Superior temporal gyrus (tissue), 1 donor: ENCODE measurements at regions not wholly inside any gene's neighbourhood (a gene's known extent, or its start where the extent isn't known, plus 50 kb on each side); places are given as distances from the start of the nearest gene placed in this dataset.
"Not testable (repeated sequence)": the region's sequence is repeated elsewhere in the genome, so short reads cannot be mapped to it uniquely, and the experiment has no call there.

ENCODE experiments used
- DNase-seq: peaks from one replicate; pipeline ENCODE4 v3.0.0-alpha.2; 2016; ENCODE audit errors: extremely low spot score

DNA sequence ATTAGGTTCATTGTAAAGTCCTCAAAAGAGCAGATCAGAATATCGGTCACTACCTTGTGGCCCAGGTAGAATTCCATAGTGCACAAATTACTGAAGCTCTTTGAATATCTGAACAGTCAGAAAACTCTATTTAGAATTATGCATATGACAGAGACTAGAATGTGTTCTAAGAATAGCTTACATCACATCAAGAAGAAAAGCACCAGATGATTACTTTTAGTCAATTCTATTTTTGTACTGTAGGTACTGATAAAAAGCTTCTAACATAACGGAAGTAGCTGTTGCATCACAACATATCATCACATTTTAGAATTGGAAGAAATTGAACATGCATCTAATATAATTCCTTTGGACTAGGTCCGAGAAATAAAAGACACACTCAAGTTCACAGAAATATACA lies 946.6 kb upstream of the ARRDC3 start:
- DNase-seq: no peak

DNA sequence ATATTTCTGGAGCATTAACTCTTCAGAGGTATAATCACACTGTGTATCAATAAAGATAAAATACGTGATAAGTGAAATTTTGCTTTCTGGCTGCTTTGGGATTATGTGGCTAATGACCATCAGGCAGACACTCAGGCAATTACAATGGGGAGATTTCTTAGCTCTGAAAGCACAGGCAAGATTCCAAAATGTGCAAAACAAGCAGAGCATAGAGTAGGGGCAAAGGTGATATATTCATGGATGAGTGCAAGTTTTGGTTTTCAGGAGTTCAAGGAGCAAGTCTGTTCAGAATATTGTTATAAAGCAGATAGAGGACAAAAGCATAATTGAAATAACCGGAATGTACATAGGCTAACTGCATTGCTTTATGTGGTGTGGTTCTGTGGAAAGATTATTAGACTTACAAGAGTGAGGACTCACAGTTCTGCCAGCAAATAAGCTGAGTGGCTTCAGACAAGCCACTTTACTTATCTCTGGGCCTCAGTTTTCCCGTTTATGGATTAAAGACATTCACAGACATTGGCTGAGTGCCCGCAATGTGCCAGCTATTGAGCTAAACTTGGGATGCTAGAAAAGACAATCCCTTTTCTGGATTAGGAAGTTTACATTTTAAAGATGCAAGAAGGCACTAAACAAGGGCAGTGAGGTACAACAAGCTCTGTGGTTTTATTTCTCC lies 945.6 kb upstream of the ARRDC3 start:
- DNase-seq: no peak

DNA sequence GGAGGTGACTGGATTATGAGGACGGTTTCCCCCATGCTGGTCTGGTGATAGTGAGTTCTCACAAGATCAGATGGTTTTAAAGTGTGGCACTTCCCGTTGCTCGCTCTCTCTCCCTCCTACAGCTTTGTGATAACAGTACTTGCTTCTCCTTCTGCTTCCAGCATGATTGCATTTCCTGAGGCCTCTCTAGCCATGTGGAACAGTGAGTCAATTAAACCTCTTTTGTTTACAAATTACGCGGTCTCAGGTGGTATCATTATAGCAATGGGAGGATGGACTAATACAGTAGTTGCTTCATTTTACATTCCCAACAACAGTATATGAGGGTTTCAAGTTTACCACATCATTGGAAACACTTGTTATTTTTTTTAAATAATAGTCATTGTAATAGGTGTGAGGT lies 937.3 kb upstream of the ARRDC3 start:
- DNase-seq: no peak

GRCh38 chr5:92313385-92313784 lies 930.3 kb upstream of the ARRDC3 start:
- no peak for DNase-seq

GRCh38 chr5:92309336-92309991 lies 926.3 kb upstream of the ARRDC3 start:
- DNase-seq: peak; percentile 75

GRCh38 chr5:92308679-92309078 lies 925.6 kb upstream of the ARRDC3 start:
- no peak for DNase-seq

GRCh38 chr5:92302356-92302755 lies 919.2 kb upstream of the ARRDC3 start:
- DNase-seq: not testable (repeated sequence)

DNA sequence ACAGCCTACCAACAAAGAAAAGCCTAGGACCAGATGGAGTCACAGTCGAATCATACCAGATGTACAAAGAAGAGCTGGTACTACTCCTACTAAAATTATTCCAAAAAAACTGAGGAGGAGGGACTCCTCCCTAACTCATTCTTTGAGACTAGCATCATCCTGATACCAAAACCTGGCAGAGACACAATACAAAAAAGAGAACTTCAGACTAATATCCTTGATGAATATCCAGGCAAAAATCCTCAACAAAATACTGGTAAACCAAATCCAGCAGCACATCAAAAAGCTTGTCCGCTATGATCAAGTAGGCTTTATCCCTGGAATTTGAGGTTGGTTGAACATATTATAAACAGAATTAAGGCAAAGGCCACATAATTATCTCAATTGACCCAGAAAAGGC lies 900.4 kb upstream of the ARRDC3 start:
- no peak for DNase-seq

- not testable (repeated sequence) for DNase-seq
Measured at GRCh38 chr5:92271750-92272149, 888.6 kb upstream of the ARRDC3 start.

- DNase-seq: no peak
Measured at GRCh38 chr5:92268343-92268742, 885.2 kb upstream of the ARRDC3 start.

- DNase-seq: no peak
Measured at GRCh38 chr5:92267830-92268229, 884.7 kb upstream of the ARRDC3 start.

- no peak for DNase-seq
Measured at GRCh38 chr5:92265804-92266203, 882.7 kb upstream of the ARRDC3 start.

DNA sequence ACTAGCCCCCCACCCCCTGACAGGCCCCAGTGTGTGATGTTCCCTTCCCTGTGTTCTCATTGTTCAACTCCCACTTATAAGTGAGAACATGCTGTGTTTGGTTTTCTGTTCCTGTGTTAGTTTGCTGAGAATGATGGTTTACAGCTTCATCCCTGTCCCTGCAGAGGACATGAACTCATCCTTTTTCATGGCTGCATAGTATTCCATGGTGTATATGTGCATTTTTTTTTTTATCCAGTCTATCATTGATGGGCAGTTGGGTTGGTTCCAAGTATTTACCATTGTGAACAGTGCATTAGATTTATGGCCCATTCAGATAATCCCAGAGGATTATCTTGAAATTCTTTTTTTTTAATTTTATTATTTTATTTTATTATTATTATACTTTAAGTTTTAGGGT lies 872.5 kb upstream of the ARRDC3 start:
- DNase-seq: not testable (repeated sequence)

GRCh38 chr5:92248518-92248917 lies 865.4 kb upstream of the ARRDC3 start:
- no peak for DNase-seq

DNA sequence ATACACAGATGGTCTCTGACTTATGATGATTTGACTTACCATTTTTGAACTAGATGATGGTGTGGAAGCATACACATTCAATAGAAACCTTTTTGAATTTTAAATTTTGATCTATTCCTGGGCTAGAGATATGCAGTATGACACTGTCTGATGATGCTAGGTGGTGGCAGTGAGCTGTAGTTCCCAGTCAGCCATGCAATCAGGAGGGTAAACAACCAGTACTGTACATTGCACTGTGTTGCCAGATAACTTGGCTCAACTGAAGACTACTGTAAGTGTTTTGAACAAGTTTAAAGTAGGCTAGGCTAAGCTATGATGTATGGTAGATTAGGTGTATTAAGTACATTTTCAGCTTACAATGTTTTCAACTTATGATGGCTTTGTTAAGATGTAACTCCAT lies 859.1 kb upstream of the ARRDC3 start:
- DNase-seq: no peak

- DNase-seq: no peak
Measured at GRCh38 chr5:92237896-92238295, 854.8 kb upstream of the ARRDC3 start.

DNA sequence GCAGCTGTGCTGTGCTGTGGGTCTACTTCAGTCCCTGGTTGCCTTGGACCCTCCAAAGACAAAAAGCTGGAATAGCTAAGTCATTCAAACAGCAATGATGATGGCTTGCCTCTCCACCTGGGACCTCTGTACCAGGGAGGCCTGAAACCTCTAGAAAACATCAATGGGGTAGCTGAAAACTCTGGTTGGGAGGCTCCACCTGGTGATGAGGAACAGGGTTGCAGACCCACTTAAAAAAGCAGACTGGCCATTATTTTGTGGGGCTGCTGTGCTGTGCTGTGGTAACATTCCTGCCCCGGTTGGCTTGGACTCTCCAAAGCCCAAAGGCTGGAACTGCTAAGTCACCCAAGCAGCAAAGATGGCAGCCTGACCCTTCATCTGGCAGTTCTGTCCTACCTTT lies 839.3 kb upstream of the ARRDC3 start:
- no peak for DNase-seq

- DNase-seq: not testable (repeated sequence)
Measured at GRCh38 chr5:92216852-92217251, 833.7 kb upstream of the ARRDC3 start.

DNA sequence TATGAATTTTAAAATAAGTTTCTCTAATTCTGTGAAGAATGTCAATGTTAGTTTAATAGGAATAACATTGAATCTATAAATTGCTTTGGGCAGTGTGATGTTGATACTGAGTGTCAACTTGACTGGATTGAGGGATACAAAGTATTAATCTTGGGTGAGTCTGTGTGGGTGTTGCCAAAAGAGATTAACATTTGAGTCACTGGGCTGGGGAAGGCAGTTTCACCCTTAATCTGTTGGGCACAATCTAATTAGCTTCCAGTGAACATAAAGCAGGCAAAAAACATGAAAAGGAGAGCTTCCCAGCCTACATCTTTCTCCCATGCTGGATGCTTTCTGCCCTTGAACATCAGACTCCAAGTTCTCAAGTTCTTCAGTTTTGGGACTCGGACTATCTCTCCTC lies 832.0 kb upstream of the ARRDC3 start:
- no peak for DNase-seq

GRCh38 chr5:92208265-92208664 lies 825.1 kb upstream of the ARRDC3 start:
- no peak for DNase-seq

DNA sequence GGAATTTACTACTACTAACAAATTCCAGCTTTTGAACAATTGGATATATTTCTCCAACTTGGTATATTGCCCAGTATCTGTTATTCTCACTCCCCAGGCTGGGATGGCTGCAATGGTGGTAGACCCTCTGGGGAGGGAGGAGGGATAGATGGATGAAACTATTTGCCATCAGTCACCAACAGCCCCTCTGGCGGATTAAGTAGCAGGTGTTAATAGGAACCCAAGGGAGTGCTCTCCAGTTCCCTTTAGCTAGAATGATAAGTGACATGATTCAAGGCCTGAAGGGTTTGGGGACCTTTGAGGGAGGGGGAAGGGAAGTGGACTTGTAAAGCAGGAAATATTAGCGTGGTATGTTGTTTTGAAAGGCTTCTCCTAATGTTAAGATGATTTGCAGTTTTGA lies 824.0 kb upstream of the ARRDC3 start:
- DNase-seq: no peak

GRCh38 chr5:92206681-92207080 lies 823.6 kb upstream of the ARRDC3 start:
- no peak for DNase-seq

DNA sequence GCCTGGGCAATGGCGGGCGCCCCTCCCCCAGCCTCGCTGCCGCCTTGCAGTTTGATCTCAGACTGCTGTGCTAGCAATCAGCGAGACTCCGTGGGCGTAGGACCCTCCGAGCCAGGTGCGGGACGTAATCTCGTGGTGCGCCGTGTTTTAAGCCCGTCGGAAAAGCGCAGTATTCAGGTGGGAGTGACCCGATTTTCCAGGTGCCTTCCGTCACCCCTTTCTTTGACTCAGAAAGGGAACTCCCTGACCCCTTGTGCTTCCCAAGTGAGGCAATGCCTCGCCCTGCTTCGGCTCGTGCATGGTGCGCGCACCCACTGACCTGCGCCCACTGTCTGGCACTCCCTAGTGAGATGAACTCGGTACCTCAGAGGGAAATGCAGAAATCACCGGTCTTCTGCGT lies 815.9 kb upstream of the ARRDC3 start:
- not testable (repeated sequence) for DNase-seq

GRCh38 chr5:92181656-92182055 lies 798.5 kb upstream of the ARRDC3 start:
- DNase-seq: no peak
